ENCODE measurements at regions not wholly inside any gene's neighbourhood (a gene's known extent, or its start where the extent isn't known, plus 50 kb on each side); places are given as distances from the start of the nearest gene placed in this dataset.

- TF ChIP-seq CTCF (IDR thresholded peaks at IDR 0.05; ENCODE audit: low read depth, low read length), result no peak
- TF ChIP-seq EZH2phosphoT487 (IDR thresholded peaks at IDR 0.05; ENCODE audit: low read depth), result no peak
Observed at GRCh38 chr6:11926594-11927407, 85.3 kb upstream of the HIVEP1 start.
